ENCODE measurements at regions not wholly inside any gene's neighbourhood (a gene's known extent, or its start where the extent isn't known, plus 50 kb on each side); places are given as distances from the start of the nearest gene placed in this dataset.

DNA sequence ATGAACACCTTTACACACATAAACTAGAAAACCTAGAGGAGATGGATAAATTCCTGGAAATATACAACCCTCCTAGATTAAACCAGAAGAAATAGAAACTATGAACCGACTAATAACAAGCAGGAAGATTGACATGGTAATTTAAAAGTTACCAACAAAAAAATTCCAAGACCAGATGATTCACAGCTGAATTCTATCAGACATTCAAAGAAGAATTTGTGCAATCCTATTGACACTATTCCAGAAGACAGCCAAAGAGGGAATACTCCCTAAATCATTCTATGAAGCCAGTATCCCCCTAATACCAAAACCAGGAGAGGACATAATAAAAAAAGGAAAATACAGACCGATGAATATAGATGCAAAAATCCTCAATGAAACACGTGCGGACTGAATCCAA, 102.6 kb upstream of the KRR1 start:
- no peak for TF ChIP-seq CTCF (conservative IDR thresholded peaks at IDR 0.05)
- H3K27ac ChIP-seq, result no peak overlapping the region

DNA sequence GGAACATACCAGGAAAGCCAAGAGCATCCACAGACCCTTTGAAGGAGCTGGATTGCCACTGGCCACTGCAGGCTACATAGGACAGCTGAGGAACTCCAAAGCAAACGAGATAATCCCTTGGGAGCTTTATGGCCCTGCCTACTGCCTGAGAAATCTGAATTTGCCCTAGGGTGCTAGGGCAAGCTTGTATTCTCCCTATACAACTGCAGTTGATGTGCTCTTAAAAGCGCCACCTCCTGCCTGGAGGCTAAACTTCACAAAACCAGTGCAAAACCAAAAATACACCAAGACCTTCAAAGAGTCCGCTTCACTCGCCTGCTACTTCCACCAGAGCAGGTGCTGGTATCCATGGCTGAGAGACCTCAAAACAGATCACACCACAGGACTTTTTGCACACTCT, 99.6 kb upstream of the KRR1 start:
- H3K27ac ChIP-seq, result no peak overlapping the region
- TF ChIP-seq CTCF (conservative IDR thresholded peaks at IDR 0.05), result no peak

DNA sequence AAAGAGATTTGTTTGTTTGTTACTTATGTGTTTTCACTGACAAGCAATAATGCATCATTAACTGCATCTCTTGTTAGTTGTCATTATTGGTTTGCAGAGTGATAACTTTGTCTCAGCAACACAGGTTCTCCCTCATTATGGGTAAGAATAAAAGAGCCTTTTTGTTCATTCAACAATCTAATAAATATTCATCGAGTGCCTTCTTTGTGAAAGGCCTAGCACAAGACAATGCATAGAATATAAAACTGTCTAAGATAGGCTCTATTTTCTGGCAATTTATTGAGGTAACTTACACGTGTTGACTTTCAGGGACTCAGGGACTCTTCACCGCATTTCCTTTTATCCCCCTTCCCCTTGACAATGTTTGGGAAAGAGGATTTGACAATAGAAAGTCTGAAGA, 95.5 kb upstream of the KRR1 start:
- H3K27ac ChIP-seq, result no peak overlapping the region
- no peak for TF ChIP-seq CTCF (conservative IDR thresholded peaks at IDR 0.05)

DNA sequence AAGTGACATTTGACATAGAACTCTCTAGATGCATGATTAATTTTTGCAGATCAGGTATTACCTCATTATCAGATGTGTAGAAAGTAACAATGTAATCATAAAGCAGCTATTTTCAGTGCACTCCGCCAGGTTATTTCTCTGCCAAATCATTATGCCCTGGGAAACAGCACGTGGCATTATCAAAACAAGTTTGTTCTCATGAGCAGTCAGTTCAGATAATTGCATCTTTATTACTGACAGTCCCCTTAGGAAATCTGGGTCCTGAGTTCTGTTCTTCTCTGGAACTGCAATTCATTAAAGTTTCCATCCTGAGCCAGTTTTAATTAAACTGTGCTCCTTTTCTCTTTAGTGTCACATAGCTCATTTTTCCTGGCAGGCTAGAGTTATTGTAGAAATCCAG, 94.7 kb upstream of the KRR1 start:
- TF ChIP-seq CTCF (conservative IDR thresholded peaks at IDR 0.05), result no peak
- H3K27ac ChIP-seq, result no peak overlapping the region

DNA sequence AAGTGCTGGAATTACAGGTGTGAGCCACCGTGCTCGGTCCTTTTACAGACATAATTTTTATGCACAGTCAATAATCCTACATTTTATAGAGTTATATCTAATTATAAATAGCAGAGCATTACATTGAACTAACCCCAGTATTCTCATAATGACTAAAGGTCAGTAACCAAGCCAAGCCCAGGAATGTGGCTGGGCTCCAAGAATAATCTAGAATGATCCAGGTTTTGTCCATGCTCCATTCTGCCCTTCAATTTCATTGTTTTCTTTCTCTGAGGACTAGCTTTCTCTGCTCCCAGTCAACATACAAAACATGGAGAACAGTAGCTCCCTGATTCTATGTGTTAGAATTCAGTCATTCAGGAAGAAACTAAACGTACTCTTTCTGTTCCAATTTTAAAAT, 92.1 kb upstream of the KRR1 start:
- TF ChIP-seq CTCF (conservative IDR thresholded peaks at IDR 0.05), result no peak
- H3K27ac ChIP-seq, result no peak overlapping the region

- no peak overlapping the region for H3K27ac ChIP-seq
These were observed 90.7 kb upstream of the KRR1 start for GRCh38 chr12:75602106-75602505.

GRCh38 chr12:75600146-75600545, 88.7 kb upstream of the KRR1 start:
- no peak for TF ChIP-seq CTCF (conservative IDR thresholded peaks at IDR 0.05)

More at GRCh38 chr12:75602106-75602505, 90.7 kb upstream of the KRR1 start:
- no peak for TF ChIP-seq CTCF (conservative IDR thresholded peaks at IDR 0.05)

DNA sequence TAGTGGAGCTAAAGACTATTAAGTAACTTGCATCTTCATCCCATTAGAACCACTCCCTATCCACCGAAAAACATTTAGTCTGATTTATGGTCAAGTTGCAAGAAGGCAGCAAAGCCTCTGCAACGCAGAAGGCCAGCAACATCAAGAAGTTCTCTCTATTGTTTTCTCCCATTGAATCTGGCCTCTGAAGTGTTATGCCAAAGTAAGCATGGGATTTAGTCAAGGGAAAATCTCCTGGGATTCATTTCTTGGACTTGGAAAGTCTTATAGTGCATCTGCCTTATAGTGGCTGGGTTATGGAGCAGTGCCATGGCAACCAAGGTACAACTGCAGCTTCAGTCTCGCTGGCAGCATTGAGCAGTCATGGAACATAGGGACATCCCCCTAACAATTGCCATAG, 87.7 kb upstream of the KRR1 start:
- TF ChIP-seq CTCF (conservative IDR thresholded peaks at IDR 0.05), result no peak
- no peak overlapping the region for H3K27ac ChIP-seq

More at GRCh38 chr12:75600146-75600545, 88.7 kb upstream of the KRR1 start:
- no peak overlapping the region for H3K27ac ChIP-seq
